ENCODE measurements at regions not wholly inside any gene's neighbourhood (a gene's known extent, or its start where the extent isn't known, plus 50 kb on each side); places are given as distances from the start of the nearest gene placed in this dataset.

- no peaks in the 10 kb centered on the region for H3K36me3 ChIP-seq (ENCODE audit: control insufficient read depth in 2 of 2, insufficient read depth in 1 of 2, low read length in 2 of 2)
- TF ChIP-seq SCRT1 (tag by site-specific recombination; IDR thresholded peaks at IDR 0.05; ENCODE audit: borderline replicate concordance) (no peak), GLIS1 (tag by site-specific recombination; IDR thresholded peaks at IDR 0.05) (no peak), ZBTB11 (tag by site-specific recombination; conservative IDR thresholded peaks at IDR 0.05; ENCODE audit: low read depth) (no peak), BCL6B (tag by site-specific recombination; IDR thresholded peaks at IDR 0.05) (no peak), ZNF488 (tag by site-specific recombination; IDR thresholded peaks at IDR 0.05) (no peak), ZNF660 (tag by site-specific recombination; IDR thresholded peaks at IDR 0.05) (no peak), ZNF513 (tag by site-specific recombination; IDR thresholded peaks at IDR 0.05) (no peak), ZSCAN18 (tag by site-specific recombination; IDR thresholded peaks at IDR 0.05) (no peak), ZSCAN23 (tag by site-specific recombination; IDR thresholded peaks at IDR 0.05) (no peak), ZNF2 (tag by site-specific recombination; IDR thresholded peaks at IDR 0.05) (no peak), ZNF37A (tag by site-specific recombination; IDR thresholded peaks at IDR 0.05) (no peak), ZNF157 (tag by site-specific recombination; IDR thresholded peaks at IDR 0.05) (no peak), GFI1B (tag by site-specific recombination; IDR thresholded peaks at IDR 0.05) (no peak), ZNF274 (IDR thresholded peaks at IDR 0.05; ENCODE audit: low read length) (no peak), ZNF274 (tag by site-specific recombination; IDR thresholded peaks at IDR 0.05; ENCODE audit: borderline replicate concordance) (no peak), ZNF843 (tag by site-specific recombination; IDR thresholded peaks at IDR 0.05) (no peak), ZSCAN4 (tag by site-specific recombination; IDR thresholded peaks at IDR 0.05) (no peak), ZNF571 (tag by site-specific recombination; IDR thresholded peaks at IDR 0.05) (no peak)
- TF ChIP-seq, protein P1, sequence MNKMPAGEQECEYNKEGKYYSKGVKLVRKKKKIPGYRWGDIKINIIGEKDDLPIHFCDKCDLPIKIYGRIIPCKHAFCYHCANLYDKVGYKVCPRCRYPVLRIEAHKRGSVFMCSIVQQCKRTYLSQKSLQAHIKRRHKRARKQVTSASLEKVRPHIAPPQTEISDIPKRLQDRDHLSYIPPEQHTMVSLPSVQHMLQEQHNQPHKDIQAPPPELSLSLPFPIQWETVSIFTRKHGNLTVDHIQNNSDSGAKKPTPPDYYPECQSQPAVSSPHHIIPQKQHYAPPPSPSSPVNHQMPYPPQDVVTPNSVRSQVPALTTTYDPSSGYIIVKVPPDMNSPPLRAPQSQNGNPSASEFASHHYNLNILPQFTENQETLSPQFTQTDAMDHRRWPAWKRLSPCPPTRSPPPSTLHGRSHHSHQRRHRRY (tag by site-specific recombination; IDR thresholded peaks at IDR 0.05) = no peak
- TF ChIP-seq, protein P2, sequence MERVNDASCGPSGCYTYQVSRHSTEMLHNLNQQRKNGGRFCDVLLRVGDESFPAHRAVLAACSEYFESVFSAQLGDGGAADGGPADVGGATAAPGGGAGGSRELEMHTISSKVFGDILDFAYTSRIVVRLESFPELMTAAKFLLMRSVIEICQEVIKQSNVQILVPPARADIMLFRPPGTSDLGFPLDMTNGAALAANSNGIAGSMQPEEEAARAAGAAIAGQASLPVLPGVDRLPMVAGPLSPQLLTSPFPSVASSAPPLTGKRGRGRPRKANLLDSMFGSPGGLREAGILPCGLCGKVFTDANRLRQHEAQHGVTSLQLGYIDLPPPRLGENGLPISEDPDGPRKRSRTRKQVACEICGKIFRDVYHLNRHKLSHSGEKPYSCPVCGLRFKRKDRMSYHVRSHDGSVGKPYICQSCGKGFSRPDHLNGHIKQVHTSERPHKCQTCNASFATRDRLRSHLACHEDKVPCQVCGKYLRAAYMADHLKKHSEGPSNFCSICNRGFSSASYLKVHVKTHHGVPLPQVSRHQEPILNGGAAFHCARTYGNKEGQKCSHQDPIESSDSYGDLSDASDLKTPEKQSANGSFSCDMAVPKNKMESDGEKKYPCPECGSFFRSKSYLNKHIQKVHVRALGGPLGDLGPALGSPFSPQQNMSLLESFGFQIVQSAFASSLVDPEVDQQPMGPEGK (tag by site-specific recombination; IDR thresholded peaks at IDR 0.05) = no peak
- ChIA-PET CTCF (interaction anchor here (0.6 to 0.7 kb wide), 2 partner anchors 25 to 32 kb away, joined by 3 read pairs; no protein-coding TSS in a partner anchor), POLR2A (no interaction called here)
- no peaks in the 10 kb centered on the region for H3K4me1 ChIP-seq (ENCODE audit: control insufficient read depth, insufficient read depth, low read length)
- H3K27ac ChIP-seq (ENCODE audit: extremely low read depth, low read depth, low read length) = no peak overlapping the region
- no peaks in the 10 kb centered on the region for H3K9me3 ChIP-seq (ENCODE audit: control insufficient read depth, insufficient read depth, low read depth, low read length)
- no peak overlapping the region for H3K4me3 ChIP-seq (ENCODE audit: low read depth, low read length)
These were observed 706.0 kb downstream of the KCNA4 start for GRCh38 chr11:29310725-29311342.
